Spleen (tissue), 11 donors: ENCODE measurements at regions not wholly inside any gene's neighbourhood (a gene's known extent, or its start where the extent isn't known, plus 50 kb on each side); places are given as distances from the start of the nearest gene placed in this dataset.

Experiments
- DNase-seq: peaks from one replicate; pipeline ENCODE4 v3.0.0-alpha.2; 2020
- H3K27ac ChIP-seq, 8 donors: fragments of 200-600 bp; sonication (generic) in 7 of 8; 1 replicate in 4 of 8; 2 replicates in 4 of 8; pipeline versions ENCODE4 v1.5.0 to v1.8.0; 2016 to 2021; ENCODE audit warnings: inconsistent platforms in 4 of 8, mild to moderate bottlenecking in 4 of 8, moderate library complexity in 1 of 8
- H3K27me3 ChIP-seq, 7 donors: fragments of 200-600 bp; sonication (generic) in 6 of 7; replicated peaks in 1 of 7; 1 replicate in 4 of 7; 2 replicates in 3 of 7; pipeline versions ENCODE4 v1.5.0 to v1.8.0; 2016 to 2021; ENCODE audit warnings: inconsistent platforms in 3 of 7, mild to moderate bottlenecking in 1 of 7
- H3K36me3 ChIP-seq, 6 donors: fragments of 200-600 bp; sonication (generic) in 5 of 6; 1 replicate in 4 of 6; 2 replicates in 2 of 6; pipeline versions ENCODE4 v1.5.0 to v1.8.0; 2016 to 2021; ENCODE audit warnings: inconsistent platforms in 2 of 6
- H3K4me1 ChIP-seq, 6 donors: fragments of 200-600 bp; sonication (generic) in 5 of 6; 1 replicate in 3 of 6; 2 replicates in 3 of 6; pipeline versions ENCODE4 v1.5.0 to v1.8.0; 2016 to 2021; ENCODE audit warnings: inconsistent platforms in 3 of 6
- H3K4me3 ChIP-seq, 8 donors: fragments of 200-600 bp; sonication (generic) in 7 of 8; 1 replicate in 4 of 8; 2 replicates in 4 of 8; pipeline versions ENCODE4 v1.5.0 to v1.8.0; 2016 to 2021; ENCODE audit warnings: inconsistent platforms in 4 of 8, mild to moderate bottlenecking in 4 of 8, moderate library complexity in 2 of 8
- H3K9me3 ChIP-seq, 8 donors: fragments of 200-600 bp; sonication (generic) in 7 of 8; 1 replicate in 4 of 8; 2 replicates in 4 of 8; pipeline versions ENCODE4 v1.5.0 to v1.8.0; 2016 to 2021; ENCODE audit warnings: inconsistent platforms in 4 of 8
- CTCF ChIP-seq, 11 experiments: fragments of 200-600 bp in 7 of 11; fragments of 450-650 bp in 4 of 11; sonication (generic) in 4 of 11; IDR thresholded peaks in 8 of 11; conservative IDR thresholded peaks in 3 of 11; 1 replicate in 7 of 11; 2 replicates in 4 of 11; pipeline versions ENCODE4 v1.4.0 to v1.8.0; 2016 to 2021; ENCODE audit warnings: antibody characterized with exemption in 11 of 11, inconsistent platforms in 4 of 11, mild to moderate bottlenecking in 1 of 11
- POLR2A ChIP-seq, 3 donors: fragments of 450-650 bp; IDR thresholded peaks; one replicate each; pipeline ENCODE4 v1.5.1; 2017; ENCODE audit warnings: antibody characterized with exemption in 3 of 3, mild to moderate bottlenecking in 1 of 3
- POLR2AphosphoS5 ChIP-seq, 3 donors: sonication (generic); formaldehyde crosslinking; IDR thresholded peaks; one replicate each; pipeline ENCODE4 v1.5.1; 2017; ENCODE audit warnings: antibody characterized with exemption in 3 of 3
- WGBS, 5 donors: extraction: QIAGEN DNeasy Blood & Tissue Kit in 3 of 5; methylation state at CpG; one replicate each; pipeline versions ENCODE4 v1.1.5 to v1.1.7; 2013 to 2018; 5-methylcytosine and 5-hydroxymethylcytosine counted together
- intact Hi-C: fragments of 100-400 bp; cut with DNase I; formaldehyde crosslinking; loops from one replicate; pipeline ENCODE4 v1.15.0; 2023; ENCODE audit warnings: low total_unique reads
- donor health status: healthy with polysubstance abuse.
- donor health status: DM: no; HTN: no; CAD: no; lungs with moderate emphysema.
- donor health status: DM: no; HTN: no; CAD: no.
- donor health status: Bipolar disorder and iron deficiency.
- donor health status: healthy.
- donor health status: DM: no; HTN: no; CAD: no.
- donor health status: DM: yes; HTN: yes; CAD: no.

GRCh38 chr11:29707924-29708323 lies 308.9 kb downstream of the KCNA4 start:
- no peak for DNase-seq
- Histone ChIP-seq H3K4me1 (no peaks in the 10 kb centered on the region), H3K27me3 (no peaks in the 10 kb centered on the region), H3K9me3 (peaks cover 0 to 20% (median 6%) of the 10 kb centered on the region in 8 donors), H3K36me3 (no peaks in the 10 kb centered on the region), H3K27ac (no peak overlapping the region), H3K4me3 (no peak overlapping the region)
- no peak for TF ChIP-seq CTCF (IDR thresholded peaks at IDR 0.05 in 8 of 11, conservative IDR thresholded peaks at IDR 0.05 in 3 of 11)
- no peak for TF ChIP-seq POLR2A (IDR thresholded peaks at IDR 0.05)
- TF ChIP-seq POLR2AphosphoS5 (IDR thresholded peaks at IDR 0.05): no peak
- 31 to 57% (median 39%) methylated on average over 2 of the region's 2 CpGs for WGBS, 5 donors
- intact Hi-C loops: no loop called here

GRCh38 chr11:29685361-29685760 lies 331.5 kb downstream of the KCNA4 start:
- WGBS, 5 donors: 66 to 86% (median 75%) methylated on average over 1 of the region's 1 CpG
- Histone ChIP-seq H3K27ac (no peak overlapping the region), H3K9me3 (no peaks in the 10 kb centered on the region), H3K36me3 (no peaks in the 10 kb centered on the region), H3K4me3 (no peak overlapping the region), H3K27me3 (no peaks in the 10 kb centered on the region), H3K4me1 (no peaks in the 10 kb centered on the region)
- no peak for TF ChIP-seq POLR2A (IDR thresholded peaks at IDR 0.05)
- no peak for TF ChIP-seq POLR2AphosphoS5 (IDR thresholded peaks at IDR 0.05)
- no peak for TF ChIP-seq CTCF (IDR thresholded peaks at IDR 0.05 in 8 of 11, conservative IDR thresholded peaks at IDR 0.05 in 3 of 11)
- DNase-seq: no peak
- intact Hi-C loops: no loop called here

GRCh38 chr11:29682856-29683255 lies 334.0 kb downstream of the KCNA4 start:
- no peaks in the 10 kb centered on the region for H3K9me3 ChIP-seq
- no peak for DNase-seq
- no peak for TF ChIP-seq POLR2A (IDR thresholded peaks at IDR 0.05)
- TF ChIP-seq CTCF (IDR thresholded peaks at IDR 0.05 in 8 of 11, conservative IDR thresholded peaks at IDR 0.05 in 3 of 11): no peak
- no peak for TF ChIP-seq POLR2AphosphoS5 (IDR thresholded peaks at IDR 0.05)
- no peaks in the 10 kb centered on the region for H3K27me3 ChIP-seq
- H3K4me1 ChIP-seq: no peaks in the 10 kb centered on the region
- intact Hi-C loops: no loop called here
- H3K27ac ChIP-seq: no peak overlapping the region
- no peaks in the 10 kb centered on the region for H3K36me3 ChIP-seq
- WGBS, 5 donors: 54 to 65% (median 59%) methylated on average over 2 of the region's 2 CpGs
- no peak overlapping the region for H3K4me3 ChIP-seq

GRCh38 chr11:29679996-29680395 lies 336.8 kb downstream of the KCNA4 start:
- no peaks in the 10 kb centered on the region for H3K27me3 ChIP-seq
- TF ChIP-seq POLR2AphosphoS5 (IDR thresholded peaks at IDR 0.05) (no peak), CTCF (IDR thresholded peaks at IDR 0.05 in 8 of 11, conservative IDR thresholded peaks at IDR 0.05 in 3 of 11) (no peak), POLR2A (IDR thresholded peaks at IDR 0.05) (no peak)
- H3K27ac ChIP-seq: no peak overlapping the region
- H3K36me3 ChIP-seq: no peaks in the 10 kb centered on the region
- H3K4me1 ChIP-seq: no peaks in the 10 kb centered on the region
- H3K4me3 ChIP-seq: no peak overlapping the region
- DNase-seq: no peak
- WGBS, 5 donors: 49 to 73% (median 58%) methylated on average over 3 of the region's 3 CpGs
- H3K9me3 ChIP-seq: no peaks in the 10 kb centered on the region
- intact Hi-C loops: no loop called here
